Skeletal muscle cell (primary cell): ENCODE measurements at regions not wholly inside any gene's neighbourhood (a gene's known extent, or its start where the extent isn't known, plus 50 kb on each side); places are given as distances from the start of the nearest gene placed in this dataset.

Experiments
- DNase-seq: peaks from one replicate; pipeline ENCODE4 v3.0.0-alpha.2; 2010; ENCODE audit warnings: low read depth
- H3K4me3 ChIP-seq: 2 replicates; pipeline ENCODE4 v1.5.1; 2011; ENCODE audit warnings: low read depth, mild to moderate bottlenecking, control low read depth, low read length, moderate library complexity

- no peak overlapping the region for H3K4me3 ChIP-seq
- peak; percentile 36 for DNase-seq
Observed at GRCh38 chr1:117795190-117795589, 134.2 kb downstream of the GDAP2 start.

DNA sequence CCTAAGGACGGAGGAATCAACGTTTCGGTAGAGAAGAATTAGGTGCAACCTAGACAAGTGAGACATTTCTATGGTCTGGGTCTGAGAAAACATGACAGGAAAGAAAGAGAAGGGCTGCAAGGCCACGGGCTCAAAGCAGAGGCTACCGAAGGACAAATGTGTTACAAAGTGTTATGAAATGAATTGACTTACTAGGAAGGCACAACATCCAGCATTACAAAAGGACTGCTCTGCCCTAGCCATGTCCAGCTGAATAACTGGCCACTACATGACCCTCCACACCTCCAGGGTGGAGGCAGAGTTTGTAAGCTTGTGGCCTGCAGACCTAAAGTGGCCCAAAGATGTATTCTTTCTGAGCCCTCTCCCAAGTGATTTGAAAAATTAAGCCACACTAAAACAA, 133.6 kb downstream of the GDAP2 start:
- no peak for DNase-seq
- no peak overlapping the region for H3K4me3 ChIP-seq

DNA sequence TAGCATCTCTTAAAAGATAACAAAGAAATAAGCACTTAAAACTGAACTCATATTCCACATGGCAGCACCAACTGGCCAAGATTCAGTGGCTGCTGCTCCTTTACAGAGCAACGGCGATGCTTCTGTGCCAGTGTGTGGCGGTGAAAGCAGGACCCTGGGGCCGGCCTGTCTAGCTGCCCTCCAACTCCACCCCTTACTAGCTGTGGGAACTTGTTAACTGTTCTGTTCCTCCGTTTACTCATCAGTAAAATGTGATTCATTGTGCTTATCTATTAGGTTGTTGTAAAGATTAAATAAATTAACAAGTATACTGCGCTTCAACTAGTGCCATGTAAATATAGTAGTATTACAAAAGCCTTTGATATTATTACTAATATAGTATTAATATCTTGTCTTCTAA, 133.2 kb downstream of the GDAP2 start:
- no peak for DNase-seq
- H3K4me3 ChIP-seq, result no peak overlapping the region

DNA sequence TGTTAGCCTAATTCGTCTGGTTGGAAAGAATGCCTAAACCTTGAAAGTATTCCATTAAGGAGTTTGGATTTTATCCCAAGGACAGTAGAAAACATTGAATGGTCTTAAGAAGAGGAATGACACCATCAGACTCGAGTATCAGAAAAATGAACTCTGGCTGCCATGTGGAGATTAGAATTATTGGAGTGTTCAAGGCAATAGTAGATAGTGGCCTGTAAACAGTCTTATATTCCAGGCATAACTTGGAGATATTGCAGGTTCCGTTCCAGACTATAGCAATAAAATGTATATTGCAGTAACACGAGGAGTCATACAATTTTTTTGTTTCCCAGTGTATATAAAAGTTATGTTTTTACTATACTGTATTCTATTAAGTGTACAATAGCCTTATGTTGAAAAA, 130.9 kb downstream of the GDAP2 start:
- no peak overlapping the region for H3K4me3 ChIP-seq
- DNase-seq, result no peak

GRCh38 chr1:117802531-117803257, 126.7 kb downstream of the GDAP2 start:
- no peak for DNase-seq
- H3K4me3 ChIP-seq, result no peak overlapping the region

DNA sequence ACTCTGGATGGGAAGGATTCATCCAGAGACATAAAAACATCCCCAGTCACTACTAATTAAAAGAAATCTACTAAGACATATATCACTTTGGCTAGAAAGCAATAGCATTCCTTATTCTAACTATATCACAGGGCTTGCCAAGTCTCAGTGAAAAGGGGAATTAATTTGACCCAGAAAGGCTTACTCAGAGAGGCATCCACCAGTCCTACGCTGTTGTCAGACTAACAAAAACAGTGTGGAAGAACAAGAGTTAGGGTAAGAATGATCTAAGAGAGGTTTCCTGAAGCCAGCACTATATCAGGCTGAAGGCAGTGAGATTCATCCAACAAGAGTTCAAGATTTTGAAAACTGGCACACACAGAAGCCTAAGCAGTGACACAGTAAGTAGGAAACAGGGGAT, 126.1 kb downstream of the GDAP2 start:
- H3K4me3 ChIP-seq, result no peak overlapping the region
- DNase-seq, result no peak

- no peak for DNase-seq
- H3K4me3 ChIP-seq, result no peak overlapping the region
Observed at GRCh38 chr1:117809764-117810163, 119.7 kb downstream of the GDAP2 start.

DNA sequence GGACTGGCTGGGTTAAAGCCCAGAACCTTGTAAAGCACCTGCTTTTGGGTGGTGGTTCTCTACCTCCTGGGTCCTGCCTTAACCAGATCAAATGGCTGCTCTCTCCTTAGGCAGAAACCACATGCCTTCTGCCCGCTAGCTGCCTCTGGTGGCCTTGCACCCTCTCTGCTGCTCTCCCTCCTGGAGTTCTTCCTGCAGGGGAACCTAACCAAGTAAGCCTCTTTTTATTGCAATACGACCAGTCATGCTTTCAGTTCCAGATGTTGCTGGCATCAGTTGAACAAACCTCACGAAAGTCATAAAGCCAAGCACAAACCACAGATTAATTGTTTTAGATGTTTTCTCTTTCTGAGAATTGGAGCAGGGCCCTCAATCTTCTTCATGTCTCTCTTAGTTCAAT, 118.9 kb downstream of the GDAP2 start:
- H3K4me3 ChIP-seq, result no peak overlapping the region
- no peak for DNase-seq

DNA sequence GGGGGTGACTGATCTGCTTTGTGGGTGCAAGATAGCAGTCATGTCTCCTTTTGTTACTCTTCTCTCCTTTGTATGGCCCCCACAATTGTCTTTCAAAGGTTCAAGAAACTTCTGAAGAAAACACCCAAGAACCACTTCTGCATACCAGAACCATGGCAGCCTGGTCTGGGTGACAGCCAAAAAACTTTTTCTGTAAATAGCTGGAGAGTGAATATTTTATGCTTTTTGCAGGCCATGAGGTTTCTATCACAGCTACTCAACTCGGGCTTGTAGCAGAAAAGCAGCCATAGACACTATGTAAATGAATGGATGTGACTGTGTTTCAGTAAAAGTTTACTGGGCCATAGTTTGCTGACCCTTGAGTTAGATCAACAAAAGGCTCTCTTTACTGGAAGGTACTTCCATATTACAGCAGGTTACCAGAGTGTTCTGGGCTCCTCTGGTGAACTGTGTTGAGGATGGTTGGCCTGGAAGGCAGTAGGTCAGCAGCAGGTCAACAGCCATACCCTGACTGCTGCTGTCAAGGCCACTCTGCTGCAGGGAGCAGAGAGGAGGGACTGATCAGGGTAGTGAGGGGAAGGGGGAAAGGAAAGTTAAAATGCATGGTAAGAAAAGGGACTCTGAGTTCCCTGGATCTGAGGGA, 116.4 kb downstream of the GDAP2 start:
- no peak for DNase-seq
- no peak overlapping the region for H3K4me3 ChIP-seq
